ENCODE measurements at regions not wholly inside any gene's neighbourhood (a gene's known extent, or its start where the extent isn't known, plus 50 kb on each side); places are given as distances from the start of the nearest gene placed in this dataset.

- TF ChIP-seq EZH2phosphoT487 (IDR thresholded peaks at IDR 0.05; ENCODE audit: borderline replicate concordance) (no peak), POLR2A (IDR thresholded peaks at IDR 0.05; ENCODE audit: borderline replicate concordance, extremely low read depth, insufficient read depth, insufficient read length) (no peak), CTCF (IDR thresholded peaks at IDR 0.05 in 2 of 3, conservative IDR thresholded peaks at IDR 0.05 in 1 of 3; ENCODE audit: borderline replicate concordance in 1 of 3, insufficient read depth in 1 of 3, low read depth in 2 of 3, low read length in 2 of 3) (no peak), ZFX (IDR thresholded peaks at IDR 0.05) (no peak), REST (IDR thresholded peaks at IDR 0.05; ENCODE audit: low read depth) (no peak)
These were observed 865.2 kb upstream of the DDX18 start for GRCh38 chr2:116949249-116949648.
